Breast epithelium (tissue), 3 donors: ENCODE measurements at regions not wholly inside any gene's neighbourhood (a gene's known extent, or its start where the extent isn't known, plus 50 kb on each side); places are given as distances from the start of the nearest gene placed in this dataset.

Experiments
- CTCF ChIP-seq, 3 donors: fragments of 450-650 bp; IDR thresholded peaks; one replicate each; pipeline ENCODE4 v1.5.1; 2016 to 2017; ENCODE audit warnings: antibody characterized with exemption in 3 of 3, mild to moderate bottlenecking in 3 of 3, moderate library complexity in 3 of 3
- POLR2A ChIP-seq: fragments of 450-650 bp; IDR thresholded peaks from one replicate; pipeline ENCODE4 v1.6.1; 2016; ENCODE audit warnings: antibody characterized with exemption, mild to moderate bottlenecking, moderate library complexity

GRCh38 chr22:19663821-19664355 is 50.4 kb upstream of the SEPTIN5 start:
- TF ChIP-seq POLR2A (no peak), CTCF (IDR thresholded peaks at IDR 0.05) (no peak)
